CD4-positive, alpha-beta T cell treated with Interleukin-6 for 4 hours (primary cell): ENCODE measurements at regions not wholly inside any gene's neighbourhood (a gene's known extent, or its start where the extent isn't known, plus 50 kb on each side); places are given as distances from the start of the nearest gene placed in this dataset.
"Not testable (repeated sequence)": the region's sequence is repeated elsewhere in the genome, so short reads cannot be mapped to it uniquely, and the experiment has no call there.

Source experiments
- DNase-seq: peaks from one replicate; pipeline ENCODE4 v3.0.0-alpha.2; 2020; ENCODE audit warnings: mixed read lengths

DNA sequence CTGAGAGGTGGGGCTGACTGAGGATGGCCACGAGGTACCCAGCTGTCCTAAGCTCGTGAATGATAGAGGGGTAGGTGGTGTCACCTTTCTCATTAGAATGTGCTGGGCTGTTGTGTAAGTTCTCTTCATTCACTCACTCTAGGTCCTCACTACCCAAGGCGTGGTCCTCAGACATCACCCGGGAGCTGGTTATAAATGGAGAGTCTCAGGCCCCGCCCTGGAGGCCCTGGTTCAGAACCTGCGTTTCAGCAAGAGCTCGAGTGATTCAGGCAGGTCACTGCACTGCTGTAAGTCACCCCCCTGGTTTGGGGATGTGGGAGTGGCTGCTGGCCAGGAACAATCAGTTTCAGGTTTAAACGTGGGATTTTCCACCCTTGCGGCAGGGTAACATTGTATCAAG, 139.8 kb downstream of the FOXL1 start:
- DNase-seq: no peak

DNA sequence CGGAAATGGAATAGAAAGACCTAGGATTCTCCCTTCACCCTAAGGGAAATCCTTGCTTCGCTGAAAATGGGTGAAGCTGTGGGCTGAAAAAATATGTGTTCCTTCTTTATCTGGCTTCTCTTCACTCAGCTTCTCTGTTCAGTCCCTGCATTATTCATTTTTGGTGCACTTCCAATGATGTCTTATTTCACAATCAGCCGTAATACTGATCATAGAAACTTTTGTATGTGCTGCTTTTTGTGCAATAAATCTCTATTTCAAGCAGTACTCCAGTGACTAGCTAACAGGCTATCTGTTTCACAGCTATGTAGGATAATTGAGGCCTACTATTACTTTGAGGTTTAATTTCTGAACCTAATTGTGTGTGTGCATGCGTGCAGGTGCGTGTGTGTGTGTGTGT, 144.6 kb downstream of the FOXL1 start:
- DNase-seq: no peak

DNA sequence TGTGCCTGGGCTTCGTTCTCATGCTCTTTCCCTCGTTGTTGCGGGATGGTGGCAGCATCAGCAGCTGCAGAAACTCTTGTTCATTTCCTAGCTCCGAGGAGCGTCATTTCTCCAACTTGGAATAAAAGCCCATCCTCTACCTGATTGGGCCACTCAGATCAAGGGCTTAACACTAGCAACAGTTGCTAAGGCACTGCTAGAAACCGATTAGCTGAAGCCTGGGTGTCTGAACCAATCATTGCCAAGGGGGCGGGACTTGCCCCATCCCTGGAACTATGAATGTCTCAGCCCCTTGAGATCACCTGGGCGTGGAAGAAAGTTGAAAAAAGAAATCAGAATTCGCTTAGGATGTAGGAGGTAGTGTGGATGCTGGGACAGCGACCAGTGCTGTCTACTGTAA, 145.3 kb downstream of the FOXL1 start:
- DNase-seq: no peak

DNA sequence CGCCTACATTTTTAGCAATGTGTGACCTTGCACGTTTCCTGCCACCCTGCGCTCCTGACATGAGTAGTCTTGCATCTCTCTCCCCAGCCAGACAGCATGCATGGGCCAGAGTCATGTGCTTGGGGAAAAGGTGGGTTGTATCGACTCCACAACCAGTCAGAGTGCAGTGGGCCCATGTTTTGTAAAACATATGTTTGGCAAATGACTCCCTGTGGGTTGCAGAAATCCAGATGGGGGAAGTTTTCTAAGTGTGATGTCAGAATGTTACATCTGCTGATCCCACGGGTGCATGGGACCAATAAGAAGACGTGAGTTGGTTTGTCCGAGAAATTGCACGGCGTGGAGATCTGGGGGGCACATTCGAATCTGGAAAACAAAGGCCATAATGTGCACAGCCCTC, 147.1 kb downstream of the FOXL1 start:
- DNase-seq: no peak

DNA sequence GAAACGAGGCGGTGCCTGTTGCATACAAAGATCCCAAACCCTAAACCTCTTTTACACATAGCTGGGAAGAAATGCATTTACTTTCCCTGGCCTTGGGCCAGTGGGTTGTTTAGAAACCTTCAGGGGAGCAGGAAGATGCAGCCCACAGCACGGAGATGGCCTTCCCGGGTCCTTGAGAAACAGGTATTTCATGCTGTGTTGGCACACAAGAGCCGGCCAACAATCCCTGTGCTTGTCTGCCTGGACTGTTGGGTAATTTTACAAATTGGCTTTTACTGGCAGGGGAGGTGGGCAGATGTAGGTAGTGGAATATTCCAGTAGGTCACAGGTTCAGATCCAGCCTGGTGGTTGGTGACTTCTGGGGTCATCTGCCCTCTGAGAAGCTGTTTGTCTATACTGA, 148.0 kb downstream of the FOXL1 start:
- DNase-seq: no peak

DNA sequence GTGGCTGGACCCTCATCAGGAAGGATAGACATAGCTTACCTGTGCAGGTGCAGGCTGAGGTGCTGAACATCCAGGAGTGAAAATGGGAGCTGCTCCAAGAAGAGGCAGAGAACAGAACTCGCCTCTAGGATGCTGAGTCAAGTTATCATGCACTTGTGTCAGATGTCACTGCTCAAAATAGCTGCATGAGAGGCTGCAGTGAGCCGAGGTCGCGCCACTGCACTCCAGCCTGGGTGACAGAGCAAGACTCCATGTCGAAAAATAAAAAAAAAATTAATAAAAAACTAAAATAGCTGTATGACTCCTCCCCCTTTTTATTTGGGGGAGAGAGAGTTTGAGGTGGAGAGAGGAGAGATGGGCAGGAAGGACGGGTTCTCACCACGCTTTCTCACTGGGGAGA, 148.8 kb downstream of the FOXL1 start:
- no peak for DNase-seq

DNA sequence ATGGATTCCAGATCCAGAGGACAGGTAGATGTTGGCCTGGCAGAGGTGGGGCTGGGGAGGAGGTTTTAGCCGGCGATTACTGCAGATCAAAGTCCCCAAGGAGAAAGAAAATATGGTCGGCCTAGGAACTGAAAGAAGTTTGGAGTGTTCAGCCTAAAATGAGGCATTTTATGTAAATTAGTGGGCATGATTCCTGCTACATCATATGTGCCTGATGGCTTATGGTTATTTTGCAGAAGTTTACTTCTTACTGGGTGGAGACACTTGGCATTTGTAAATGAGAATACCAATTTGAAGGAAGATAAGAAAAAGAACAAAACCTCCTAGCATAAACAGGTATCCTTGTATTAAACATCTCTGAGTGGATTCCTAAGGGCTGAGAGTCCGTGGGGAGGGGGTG, 149.3 kb downstream of the FOXL1 start:
- DNase-seq: no peak

DNA sequence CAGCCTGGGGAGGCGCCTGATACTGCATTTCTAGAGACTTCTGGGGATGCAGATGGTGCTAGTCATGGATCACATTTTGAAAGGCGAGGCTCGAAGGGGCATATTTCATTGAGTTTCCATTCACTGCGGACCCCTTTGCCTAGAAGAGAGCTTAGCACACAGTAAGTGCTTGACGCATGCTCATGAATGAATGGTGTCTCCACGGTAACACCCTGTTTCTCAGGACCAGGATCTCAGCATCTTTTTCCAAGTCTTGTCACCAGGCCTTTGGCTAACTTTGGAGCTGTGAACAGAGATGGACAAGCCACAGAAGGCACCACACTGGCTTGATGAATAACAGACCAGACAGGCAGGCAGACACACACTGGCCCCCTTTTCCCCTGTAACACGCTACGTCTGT, 151.3 kb downstream of the FOXL1 start:
- DNase-seq: no peak

DNA sequence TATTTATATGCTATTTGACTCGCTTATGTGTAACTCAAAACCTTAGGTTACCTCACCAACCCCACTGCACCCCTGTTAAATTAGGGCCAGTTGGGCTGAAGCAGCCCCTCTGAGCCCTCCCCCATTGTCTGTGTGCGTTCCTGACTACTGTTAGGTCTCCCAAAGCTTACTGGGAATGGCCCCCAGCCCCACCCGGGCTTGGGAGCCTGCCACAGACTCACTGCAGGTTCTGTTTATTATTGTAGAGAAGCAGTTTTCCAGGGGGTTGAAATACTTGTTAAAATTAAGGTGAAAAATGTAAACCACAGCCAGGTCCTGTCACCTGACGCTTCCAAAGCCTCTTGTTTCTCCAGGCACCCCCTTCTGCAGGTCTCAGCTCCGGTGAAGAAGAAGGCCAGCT, 151.7 kb downstream of the FOXL1 start:
- DNase-seq: no peak

DNA sequence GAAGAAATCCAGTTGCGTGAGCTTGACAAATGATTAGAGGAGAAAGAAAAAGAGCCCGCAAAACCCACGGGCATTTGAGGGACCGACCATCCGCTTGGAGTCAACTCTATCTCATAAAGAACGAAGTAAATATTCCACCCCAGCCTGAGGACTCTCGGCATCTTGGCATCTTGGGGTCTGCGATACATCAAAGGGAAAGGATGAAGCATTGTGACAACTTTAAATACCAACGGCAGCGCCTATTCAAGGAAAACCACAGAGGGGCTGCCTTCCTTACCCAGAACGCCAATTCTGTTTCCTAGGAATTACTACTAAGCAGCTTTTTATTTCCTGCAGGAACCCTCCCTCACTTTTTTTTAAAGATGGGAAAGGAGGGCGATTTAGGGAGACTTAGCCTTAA, 152.2 kb downstream of the FOXL1 start:
- DNase-seq: no peak

DNA sequence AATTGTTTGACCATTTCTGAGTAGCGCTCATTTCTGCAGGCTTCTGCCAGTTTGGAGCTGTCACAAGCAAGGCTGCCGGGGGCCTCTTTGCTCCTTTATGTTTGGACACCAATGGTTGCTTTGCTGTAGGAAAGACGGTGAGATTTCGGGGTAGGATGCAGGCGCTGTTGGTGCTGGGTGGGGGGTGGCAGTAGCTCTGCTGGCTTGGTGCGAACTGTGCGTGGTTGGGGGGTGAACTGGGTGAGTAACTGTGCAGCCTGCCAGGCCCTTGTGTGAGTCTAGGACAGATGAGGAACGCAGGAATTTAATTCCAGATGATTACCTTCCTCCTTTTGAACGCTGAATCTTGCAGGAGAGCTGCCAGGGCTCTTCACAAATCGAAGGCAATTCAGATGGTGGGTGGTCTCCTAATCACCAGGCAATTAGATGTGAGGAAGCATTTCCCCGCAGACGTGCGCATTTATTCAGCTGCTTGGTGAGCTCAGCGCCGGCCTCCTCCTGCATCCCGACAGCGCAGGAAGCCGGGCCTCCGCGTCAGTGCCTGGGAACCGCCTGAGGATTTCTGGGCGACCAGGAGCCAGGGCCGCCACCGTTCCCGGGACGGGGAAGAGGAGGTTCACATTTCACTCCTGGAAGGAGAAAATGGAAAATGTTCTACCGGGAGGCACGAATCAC, 154.4 kb downstream of the FOXL1 start:
- no peak for DNase-seq

DNA sequence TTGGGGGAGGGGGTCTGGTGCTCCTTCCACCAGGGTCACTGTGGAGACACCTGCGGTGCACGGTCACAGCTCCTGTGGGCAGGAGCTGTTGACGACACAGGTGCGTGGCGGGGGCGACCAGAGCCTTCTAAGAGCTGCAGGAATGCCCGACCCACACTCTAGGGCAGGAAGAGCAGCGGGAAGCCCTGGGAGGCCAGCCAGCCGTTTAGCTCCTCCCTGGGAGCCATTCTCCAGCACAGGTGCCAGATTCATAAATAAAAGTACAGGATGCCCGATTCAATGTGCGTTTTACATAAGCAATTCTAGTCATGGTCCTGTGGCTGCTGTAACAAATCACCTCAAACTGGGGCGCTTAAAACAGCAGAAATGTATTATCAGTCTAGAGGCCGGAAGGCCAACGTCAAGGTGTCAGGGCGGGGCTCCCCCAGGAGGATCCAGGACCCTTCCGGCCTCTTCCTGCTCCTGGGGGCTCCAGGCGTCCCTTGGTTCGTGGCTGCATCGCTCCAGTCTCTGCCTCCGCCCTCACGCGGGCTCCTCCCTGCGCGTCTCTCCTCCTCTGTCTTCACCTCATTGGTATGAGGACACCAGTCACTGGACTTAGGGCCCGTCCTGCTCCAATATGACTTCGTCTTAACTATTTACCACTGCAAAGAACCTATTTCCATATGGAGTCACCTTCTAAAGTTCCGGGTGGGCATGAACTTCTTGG, 155.4 kb downstream of the FOXL1 start:
- no peak for DNase-seq

DNA sequence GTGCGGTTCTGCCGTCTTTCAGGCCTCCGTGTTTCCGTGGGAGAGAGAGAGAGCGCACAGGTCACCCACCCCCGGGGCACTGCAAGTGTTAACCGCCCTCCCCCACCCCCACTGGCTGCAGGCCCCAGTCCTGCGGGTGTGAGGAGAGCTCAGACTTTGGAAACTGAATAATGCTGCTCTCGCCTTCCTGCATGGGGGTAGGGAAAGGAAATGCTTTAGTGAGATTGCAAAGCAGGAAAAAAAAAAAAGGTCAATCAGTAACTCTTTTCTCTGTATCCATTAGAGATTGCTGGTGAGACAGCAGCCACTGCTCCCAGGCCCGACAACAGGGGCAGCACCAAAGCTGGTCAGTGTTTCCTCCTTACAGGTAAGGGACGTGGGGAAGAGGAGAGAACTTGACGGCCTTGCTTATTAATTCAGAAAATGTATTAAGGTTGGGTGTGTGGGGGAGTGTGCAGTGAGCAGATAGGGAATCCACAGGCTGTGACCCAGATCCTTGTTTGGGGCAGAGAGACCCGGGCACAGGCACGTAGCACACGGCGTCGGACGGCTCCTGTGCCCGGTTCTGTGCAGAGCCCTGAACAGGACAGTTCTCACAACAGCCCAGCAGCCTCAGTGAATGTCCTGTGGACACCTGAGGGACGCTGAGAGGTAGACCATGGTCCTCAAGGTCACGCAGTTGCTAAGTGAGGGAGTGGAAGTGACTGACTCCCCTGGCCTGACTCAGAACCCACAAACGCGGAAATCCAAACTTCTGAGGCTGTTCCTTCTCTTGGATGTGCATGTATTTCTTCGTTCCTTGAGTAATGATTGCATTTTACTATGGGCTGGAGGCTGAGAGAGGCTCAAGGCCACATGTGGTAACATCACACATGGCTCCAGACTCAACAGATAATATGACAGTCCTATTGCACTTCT, 156.5 kb downstream of the FOXL1 start:
- no peak for DNase-seq

DNA sequence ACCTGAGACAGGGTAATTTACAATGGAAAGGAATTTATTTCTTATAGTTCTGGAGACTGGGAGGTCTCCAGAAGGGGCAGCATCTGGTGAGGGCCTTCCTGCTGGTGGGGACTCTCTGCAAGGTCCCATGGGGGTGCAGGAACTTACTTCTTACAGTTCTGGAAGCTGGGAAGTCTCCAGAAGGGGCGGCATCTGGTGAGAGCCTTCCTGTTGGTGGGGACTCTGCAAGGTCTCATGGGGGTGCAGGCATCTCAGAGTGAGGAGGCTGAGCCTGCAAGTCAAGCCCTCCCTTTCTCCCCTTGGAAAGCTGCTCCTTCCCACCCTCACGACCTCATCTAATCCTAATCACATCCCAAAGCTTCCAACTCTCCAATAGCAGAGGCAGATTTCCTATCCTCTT, 157.4 kb downstream of the FOXL1 start:
- no peak for DNase-seq

DNA sequence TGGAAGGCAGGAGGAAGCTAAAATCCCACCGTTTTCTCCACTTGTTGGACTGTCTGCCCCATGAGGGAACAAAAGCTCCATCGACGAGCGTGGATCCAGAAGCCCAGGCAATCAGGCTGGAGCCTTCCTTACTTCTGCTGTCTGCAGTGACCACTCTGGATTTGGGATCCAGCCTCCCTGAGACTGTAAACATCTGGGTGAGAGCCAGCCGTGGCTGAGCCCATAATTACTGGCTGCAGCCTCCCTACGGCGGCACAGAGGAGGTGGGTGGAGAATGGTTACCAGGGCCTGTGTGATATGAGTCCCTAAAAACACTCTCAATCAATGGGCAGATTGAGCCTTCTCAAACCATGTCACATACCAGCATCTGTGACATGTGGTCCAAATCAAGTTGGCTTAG, 158.2 kb downstream of the FOXL1 start:
- DNase-seq: no peak

DNA sequence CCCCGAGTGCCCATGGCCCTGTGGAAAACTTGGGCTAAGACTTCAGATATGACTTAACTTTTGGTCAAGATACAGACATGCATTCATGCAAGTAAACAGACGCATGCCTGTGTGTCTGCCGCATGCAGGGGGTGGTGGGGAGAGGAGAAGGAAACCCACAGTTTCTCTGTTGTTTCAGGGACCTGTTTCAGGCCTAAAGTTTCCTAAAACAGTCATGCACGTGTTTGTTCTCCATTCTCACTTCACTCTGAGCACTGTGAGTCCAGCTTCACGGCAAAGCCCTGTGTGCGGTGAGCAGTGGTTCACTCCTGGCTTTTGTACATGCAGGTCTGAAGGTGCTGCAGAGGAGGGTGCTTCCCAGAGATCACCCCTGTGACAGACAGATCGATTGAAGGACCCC, 158.7 kb downstream of the FOXL1 start:
- DNase-seq: no peak

DNA sequence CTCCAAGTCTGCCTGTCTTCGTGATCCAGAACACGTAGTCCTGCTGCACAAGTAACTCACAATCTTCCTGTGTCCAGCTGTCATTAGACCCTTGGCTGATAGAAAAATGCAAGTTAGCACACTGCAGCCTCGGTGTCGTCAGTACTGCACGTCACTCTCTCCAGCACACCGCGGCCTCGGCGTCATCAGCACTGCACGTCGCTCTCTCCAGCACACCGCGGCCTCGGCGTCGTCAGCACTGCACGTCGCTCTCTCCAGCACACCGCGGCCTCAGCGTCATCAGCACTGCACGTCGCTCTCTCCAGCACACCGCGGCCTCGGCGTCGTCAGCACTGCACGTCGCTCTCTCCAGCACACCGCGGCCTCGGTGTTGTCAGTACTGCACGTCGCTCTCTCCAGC, 160.0 kb downstream of the FOXL1 start:
- DNase-seq: not testable (repeated sequence)

DNA sequence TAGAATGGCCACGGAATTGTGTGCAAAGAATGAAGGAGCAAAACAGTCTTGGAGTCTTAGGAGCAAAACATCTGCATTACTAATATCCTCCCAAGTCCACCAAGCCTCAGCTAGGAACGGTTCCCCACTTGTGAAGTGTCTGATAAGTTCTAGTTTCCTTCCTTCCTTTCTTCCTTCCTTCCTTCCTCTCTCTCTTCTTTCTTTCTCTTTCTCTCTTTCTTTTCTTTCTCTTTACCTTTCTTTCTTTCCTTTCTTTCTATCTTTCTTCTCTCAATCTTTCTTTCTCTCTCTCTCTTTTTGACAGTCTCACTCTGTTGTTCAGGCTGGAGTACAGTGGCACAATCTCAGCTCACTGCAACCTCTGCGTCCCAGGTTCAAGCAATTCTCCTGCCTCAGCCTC, 160.8 kb downstream of the FOXL1 start:
- DNase-seq: no peak

DNA sequence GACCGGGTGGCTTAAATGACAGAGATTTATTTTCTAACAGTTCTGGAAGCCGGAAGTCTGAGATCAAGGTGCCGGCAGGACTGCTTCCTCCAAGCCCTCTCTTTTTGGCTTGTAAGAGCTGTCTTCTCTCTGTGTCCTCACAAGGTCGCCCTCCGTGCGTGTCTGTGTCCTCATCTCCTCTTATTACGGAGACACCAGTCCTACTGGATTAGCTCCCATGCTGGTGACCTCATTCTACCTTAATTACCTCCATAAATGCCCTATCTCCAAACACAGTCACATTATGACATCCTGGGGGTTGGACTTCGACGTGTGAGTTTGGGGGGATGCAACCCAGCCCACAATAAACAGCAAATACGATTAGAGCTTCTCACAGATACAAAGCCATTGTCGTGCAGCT, 161.5 kb downstream of the FOXL1 start:
- no peak for DNase-seq

DNA sequence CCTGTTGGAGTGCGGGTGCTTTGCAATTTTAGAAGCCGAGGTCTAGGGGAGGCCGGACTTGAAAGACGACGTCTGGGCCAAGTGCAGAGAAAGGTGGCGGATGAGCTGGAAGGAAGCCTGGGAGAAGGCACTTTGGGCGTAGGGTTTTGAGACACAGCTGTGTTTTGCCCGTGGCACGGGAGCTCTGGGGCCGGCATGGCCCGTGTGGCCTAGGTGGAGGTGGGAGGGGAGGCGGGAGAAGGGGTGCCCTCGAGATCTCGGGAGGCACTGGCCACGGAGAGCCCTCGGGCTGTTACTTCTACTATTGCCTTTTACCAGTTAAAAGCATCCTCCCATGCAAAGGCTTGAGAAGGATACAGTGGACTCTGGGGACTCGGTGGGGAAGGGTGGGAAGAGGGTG, 161.9 kb downstream of the FOXL1 start:
- no peak for DNase-seq

DNA sequence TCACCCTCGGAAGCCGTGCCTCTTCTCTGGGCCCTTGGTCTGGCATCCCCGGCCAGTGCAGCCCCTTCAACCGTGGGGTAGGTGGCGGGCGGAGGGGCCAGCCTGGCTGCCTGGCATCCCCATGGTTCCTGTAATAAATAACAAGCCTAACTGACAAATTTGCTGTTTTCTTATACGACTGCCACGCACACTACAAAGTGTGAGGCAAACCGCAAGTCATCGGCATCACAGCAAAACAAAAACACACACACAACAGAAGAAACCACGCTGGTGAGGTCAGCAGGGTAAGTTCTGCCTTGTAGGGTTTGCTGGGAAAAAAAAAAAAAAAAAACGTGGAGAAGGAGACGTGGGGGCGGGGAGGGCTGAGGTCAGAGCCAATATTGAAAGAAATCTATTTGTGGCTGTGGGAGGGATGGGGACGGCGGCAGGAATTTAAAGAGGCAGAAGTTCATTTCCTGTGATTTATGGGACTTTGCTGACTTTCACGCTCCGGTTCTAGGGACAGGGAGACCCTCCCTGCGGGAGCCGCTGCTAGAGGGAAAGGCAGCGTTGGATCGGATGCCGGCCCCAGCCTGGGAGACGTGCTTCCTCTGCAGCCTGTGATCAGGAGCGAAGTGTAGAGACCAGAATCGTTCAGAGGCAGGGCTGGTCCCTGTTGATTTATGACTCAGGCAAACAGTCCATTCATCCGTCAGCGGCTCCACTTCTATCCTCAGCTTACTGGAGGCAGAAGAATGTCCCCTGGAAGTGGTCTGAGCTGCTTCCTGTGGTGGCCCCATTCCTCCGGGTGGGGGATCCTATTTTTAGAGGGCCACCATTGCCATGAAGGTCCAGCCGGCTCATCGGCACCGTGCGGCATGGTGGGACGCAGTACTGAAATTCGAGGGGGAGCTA, 162.8 kb downstream of the FOXL1 start:
- DNase-seq: no peak

DNA sequence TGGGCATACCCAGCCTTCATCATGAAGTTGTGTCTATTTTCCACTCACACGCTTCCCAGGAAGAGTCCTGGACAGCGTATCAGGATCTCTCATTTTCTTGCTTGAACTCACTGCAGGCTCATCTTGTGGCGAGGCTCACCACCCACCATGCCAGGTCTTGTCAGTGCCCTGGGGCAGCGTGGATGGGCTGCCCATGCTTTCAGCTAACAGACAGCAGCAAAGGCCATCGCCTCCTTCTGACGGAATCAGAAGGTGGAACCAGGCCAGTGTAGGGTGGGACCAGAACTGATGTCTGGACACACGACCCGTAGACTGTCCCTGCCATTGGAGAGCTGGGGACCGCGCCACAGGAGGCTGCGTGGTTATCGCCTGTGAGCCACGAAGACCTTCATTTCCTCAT, 169.4 kb downstream of the FOXL1 start:
- DNase-seq: no peak

DNA sequence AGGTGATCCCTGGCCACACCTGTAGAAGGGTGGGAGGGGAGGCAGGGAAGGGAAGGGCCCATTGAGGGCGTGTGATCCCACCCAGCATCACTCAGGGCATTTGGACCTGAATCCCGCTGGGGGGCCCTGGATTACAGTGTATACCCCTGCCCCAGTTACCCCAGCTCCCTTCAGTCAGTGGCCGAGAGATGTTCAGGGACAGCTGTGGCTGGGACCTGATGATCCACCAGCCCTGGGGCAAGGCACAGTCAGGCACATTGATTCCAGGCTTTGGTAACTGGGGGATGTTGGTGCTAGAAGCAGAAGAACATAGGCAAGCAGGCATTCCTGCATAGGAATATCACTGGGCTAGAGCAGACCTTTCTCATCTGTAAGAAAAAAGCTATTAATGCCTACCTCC, 170.3 kb downstream of the FOXL1 start:
- DNase-seq: no peak
